ENCODE measurements at regions not wholly inside any gene's neighbourhood (a gene's known extent, or its start where the extent isn't known, plus 50 kb on each side); places are given as distances from the start of the nearest gene placed in this dataset.
A peak's percentile ranks its signal among the peaks of the same experiment; 100 is the strongest.
"Not testable (repeated sequence)": the region's sequence is repeated elsewhere in the genome, so short reads cannot be mapped to it uniquely, and the experiment has no call there.

- no peak for DNase-seq
These were observed 108.1 kb downstream of the ZFAND4 start for GRCh38 chr10:45564303-45564959.

GRCh38 chr10:45561952-45562351 lies 110.6 kb downstream of the ZFAND4 start:
- no peak for DNase-seq

DNA sequence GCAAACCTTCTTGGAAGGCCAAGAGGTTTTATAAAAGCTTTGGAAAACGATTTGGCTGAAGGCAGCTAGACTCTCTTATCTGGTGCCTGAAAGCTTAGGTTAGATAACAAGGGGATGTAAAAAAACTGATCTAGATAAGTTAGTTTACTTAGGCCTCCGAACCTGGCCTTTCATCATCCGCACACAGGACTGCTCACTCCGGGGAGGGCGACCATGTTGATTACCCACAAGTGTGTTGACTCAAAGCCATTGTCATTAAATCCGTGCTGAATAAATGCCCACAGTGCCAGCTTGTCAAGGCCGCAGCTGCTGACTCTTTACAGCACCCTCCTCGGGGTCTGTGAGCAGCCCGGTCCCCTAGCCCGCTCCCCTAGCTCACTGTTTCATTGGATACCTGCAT lies 112.3 kb downstream of the ZFAND4 start:
- no peak for DNase-seq

DNA sequence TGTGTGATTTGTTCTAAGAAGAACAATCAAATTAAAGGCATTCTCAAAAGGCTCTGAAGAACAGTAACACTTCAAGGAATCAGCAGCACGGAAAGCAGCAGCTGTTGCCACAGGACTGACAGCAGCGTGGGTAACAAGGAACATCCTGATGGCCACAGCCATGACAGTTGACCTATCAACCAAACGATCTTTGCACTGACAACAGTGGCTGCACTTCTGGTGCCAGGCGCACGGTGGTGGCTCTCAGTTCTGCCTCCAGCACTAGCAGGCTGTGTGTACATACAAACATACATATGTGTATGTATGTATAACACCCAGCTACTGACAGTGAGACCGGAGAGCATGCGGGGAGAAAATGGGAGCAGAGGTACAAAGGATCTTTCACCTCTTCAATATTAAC lies 114.1 kb downstream of the ZFAND4 start:
- DNase-seq = no peak

DNA sequence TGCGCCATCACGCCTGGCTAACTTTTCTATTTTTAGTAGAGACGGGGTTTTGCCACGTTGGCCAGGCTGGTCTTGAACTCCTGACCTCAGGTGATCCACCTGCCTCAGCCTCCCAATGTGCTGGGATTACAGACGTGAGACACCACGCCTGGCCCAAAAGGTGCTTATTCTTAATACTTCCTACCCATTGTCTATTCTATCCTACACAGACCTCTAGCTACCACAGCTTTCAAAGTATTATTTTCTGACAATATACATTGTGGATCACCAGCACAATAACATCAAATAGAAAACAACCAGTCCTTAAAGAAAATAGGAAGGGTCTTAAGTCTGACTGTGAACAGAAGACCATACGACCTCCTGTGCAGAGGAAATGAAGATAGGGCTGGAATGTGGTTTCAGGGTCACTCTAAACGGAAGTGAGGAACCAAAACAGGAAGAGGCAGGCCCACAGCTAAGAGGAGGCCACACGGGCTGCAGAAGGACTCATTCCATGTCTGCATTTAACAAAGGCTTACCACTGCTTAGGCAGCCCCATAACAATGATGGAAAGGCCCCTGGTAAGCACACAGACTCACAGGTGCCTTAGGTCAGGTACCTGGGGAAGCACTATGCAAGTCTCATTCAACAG lies 115.2 kb downstream of the ZFAND4 start:
- DNase-seq = no peak

GRCh38 chr10:45555795-45556194 lies 116.8 kb downstream of the ZFAND4 start:
- no peak for DNase-seq

DNA sequence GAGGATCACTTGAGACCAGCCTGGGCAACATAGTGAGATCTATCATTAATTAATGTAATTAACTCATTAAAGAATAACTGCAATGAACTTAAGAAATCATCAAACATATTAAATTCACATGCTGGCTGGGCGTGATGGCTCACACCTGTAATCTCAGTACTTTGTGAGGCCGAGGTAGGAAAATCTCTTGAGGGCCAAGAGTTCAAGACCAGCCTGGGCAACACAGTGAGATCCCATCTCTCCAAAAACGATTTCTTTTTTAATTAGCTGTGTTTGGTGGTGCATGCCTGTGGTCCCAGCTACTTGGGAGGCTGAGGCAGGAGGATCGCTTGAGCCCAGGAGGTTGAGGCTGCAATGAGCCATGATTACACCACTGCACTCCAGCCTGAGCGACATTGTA lies 117.2 kb downstream of the ZFAND4 start:
- DNase-seq = not testable (repeated sequence)

DNA sequence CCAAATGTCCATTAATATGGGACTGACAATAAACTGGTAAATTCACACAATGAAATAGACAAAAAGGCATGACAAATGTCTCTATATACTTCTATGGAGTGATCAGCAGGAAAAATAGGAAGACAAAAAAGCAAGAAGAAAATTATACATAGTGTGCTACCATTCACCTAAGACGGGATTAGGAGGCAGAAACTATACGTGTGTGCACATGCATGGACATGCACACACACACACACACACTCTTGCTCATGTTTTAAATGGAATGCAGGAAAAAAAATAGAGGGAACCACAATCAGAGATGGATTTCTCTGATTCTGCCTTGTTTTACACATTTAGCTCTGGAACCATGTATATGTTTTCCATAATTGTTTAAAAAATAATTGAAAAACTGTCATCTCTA lies 119.0 kb downstream of the ZFAND4 start:
- DNase-seq = no peak

DNA sequence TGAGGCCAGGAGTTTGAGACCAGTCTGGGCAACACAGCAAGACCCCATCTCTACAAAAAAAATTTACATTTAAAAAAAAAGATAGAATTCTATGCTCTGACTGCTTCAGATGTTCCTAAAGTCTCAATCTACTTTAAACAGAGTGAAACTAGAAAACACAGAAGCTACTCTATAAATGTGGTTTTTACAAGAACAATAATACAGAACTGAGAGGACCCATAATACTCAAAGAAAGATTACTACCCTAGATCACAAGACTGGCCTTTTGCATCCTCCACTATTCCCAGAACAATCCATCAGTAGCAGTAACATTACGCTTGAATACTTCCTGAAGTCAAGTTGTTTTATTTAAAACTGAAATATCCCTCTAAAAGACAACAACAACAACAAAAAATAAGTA lies 119.4 kb downstream of the ZFAND4 start:
- no peak for DNase-seq

GRCh38 chr10:45552476-45552875 lies 120.1 kb downstream of the ZFAND4 start:
- no peak for DNase-seq

DNA sequence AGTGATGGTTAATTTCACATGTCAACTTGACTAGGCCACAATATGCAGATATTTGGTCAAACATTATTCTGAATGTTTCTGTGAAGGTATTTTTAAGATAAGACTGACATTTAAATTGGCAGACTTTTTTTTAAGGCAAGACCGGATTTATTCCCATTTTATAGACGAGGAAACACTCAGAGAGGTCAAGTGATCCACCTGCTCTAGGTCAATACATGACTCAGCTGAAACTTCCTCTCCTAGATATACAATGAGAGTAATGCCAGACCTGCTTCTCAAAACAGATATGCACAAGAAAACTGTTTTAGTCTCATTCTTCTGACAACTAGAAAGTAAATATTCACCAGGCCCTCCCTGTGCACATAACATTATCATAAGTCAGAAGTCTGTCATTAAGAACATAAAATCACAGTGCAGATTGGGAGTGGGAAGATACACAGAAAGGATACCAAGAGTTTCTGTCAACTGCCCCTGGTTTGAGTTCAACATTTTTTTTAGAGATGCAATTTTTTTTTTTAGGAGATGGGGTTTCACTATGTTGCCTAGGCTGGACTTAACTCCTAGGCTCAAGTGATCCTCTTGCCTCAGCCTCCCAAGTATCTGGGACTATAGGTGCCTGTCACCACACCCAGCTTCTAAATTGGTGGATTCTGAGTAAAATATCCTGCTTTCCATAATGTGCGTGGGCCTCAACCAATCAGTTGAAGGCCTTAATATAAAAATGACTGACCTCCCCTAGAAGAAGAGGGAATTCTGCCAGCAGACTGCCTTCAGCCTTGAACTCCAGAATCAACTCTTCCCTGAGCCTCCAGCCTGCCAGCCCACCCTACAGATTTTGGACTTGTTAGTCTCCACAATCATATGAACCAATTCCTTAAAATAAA lies 121.4 kb downstream of the ZFAND4 start:
- no peak for DNase-seq

GRCh38 chr10:45548068-45548467 lies 124.5 kb downstream of the ZFAND4 start:
- no peak for DNase-seq

DNA sequence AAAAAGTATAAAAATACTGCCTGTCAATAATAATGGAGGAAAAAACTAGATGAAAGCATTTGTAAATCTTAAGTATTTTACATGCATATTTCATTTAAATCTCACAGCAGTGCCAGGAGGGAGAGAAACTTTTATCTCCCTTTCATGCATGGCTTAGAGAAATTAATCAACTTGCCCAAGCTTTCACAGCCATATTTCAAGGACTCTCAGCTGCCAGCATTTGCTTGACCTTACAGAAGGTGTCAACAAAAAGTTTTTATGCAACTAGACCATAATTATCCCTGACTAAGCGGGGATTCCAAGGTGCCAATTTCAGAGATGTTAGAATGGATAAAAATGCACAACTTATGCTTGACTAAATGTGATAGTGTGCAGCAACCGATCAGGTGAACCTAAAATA lies 125.4 kb downstream of the ZFAND4 start:
- DNase-seq = peak; percentile 0

GRCh38 chr10:45545150-45545549 lies 127.4 kb downstream of the ZFAND4 start:
- DNase-seq = no peak

GRCh38 chr10:45544191-45544590 lies 128.4 kb downstream of the ZFAND4 start:
- no peak for DNase-seq

DNA sequence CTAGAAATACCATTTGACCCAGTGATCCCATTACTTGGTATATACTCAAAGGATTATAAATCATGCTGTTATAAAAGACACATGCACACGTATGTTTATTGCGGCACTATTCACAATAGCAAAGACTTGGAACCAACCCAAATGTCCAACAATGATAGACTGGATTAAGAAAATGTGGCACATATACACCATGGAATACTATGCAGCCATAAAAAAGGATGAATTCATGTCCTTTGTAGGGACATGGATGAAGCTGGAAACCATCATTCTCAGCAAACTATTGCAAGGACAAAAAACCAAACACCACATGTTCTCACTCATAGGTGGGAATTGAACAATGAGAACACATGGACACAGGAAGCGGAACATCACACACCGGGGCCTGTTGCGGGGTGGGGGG lies 131.5 kb downstream of the ZFAND4 start:
- DNase-seq = not testable (repeated sequence)

DNA sequence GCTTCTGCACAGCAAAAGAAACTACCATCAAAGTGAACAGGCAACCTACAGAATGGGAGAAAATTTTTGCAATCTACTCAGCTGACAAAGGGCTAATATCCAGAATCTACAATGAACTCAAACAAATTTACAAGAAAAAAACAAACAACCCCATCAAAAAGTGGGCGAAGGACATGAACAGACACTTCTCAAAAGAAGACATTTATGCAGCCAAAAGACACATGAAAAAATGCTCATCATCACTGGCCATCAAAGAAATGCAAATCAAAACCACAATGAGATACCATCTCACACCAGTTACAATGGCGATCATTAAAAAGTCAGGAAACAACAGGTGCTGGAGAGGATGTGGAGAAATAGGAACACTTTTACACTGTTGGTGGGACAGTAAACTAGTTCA lies 132.0 kb downstream of the ZFAND4 start:
- not testable (repeated sequence) for DNase-seq

- DNase-seq = not testable (repeated sequence)
These were observed 133.0 kb downstream of the ZFAND4 start for GRCh38 chr10:45539569-45539968.

- no peak for DNase-seq
These were observed 138.0 kb downstream of the ZFAND4 start for GRCh38 chr10:45534572-45534971.

GRCh38 chr10:45532480-45532879 lies 140.1 kb downstream of the ZFAND4 start:
- DNase-seq = no peak

GRCh38 chr10:45526309-45526905 lies 146.2 kb downstream of the ZFAND4 start:
- DNase-seq = no peak

- DNase-seq = no peak
These were observed 146.5 kb downstream of the ALOX5 start for GRCh38 chr10:45520476-45520875.

DNA sequence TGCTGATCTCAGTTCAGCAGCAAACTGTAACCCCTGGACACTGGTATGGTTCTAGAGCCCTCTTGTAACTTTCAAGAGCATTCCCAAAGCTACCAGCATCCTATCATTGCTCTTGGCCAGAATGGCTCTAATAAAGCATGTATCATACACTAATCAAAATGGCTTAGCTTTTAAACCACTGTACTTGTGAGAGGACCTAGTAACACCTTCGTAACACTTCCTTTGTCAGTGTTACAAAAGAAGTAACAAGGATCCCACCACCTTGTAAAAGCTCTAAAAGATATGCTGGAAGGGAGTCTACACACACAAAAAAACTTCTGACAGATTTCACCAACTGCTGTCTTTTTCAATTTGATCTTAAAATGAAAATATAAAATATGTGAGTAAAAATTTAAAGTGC lies 144.7 kb downstream of the ALOX5 start:
- DNase-seq = no peak

- no peak for DNase-seq
These were observed 141.6 kb downstream of the ALOX5 start for GRCh38 chr10:45515630-45516029.
